ENCODE measurements at regions not wholly inside any gene's neighbourhood (a gene's known extent, or its start where the extent isn't known, plus 50 kb on each side); places are given as distances from the start of the nearest gene placed in this dataset.

DNA sequence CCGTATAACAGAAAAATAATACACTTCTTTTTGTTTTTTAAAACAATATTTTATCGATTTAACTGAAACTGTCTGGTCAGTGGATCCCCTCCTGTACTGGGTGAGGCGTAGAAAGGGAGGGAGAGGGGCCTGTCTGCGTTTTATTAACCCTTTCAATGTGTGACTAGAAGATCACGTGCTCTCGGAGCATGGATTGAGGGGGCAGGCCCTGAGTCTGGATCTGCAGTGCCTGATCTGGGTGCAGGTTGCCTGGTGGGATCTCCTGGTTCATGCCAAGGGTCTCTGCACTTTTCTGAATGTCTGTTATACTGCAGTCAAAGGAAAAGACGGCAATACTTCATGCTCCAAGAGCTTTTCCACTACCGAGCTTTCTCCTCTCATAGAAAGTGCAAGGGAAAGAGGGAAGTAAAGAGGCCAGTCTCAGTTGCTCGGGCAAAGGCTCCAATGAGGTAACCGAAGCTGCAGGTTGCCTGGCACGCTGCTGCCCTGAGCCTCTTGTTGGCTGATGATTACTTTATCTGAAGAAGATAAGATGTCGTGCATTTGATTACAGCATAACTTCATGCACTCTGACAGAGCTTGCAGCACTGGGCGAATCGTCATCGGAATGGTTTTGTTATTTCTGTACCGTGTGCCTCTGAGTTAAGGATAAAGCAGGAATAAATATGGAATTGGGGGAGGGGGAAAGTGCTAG is 167.5 kb upstream of the PMEPA1 start:
- in situ Hi-C loops (cut with HindIII; ENCODE audit: low sequenced_read_pairs) = no loop called here
- no peak overlapping the region for H3K4me3 ChIP-seq (ENCODE audit: low read depth, low read length)
- DNase-seq (ENCODE audit: low read depth, low spot score) = no peak
- TF ChIP-seq, protein P1, sequence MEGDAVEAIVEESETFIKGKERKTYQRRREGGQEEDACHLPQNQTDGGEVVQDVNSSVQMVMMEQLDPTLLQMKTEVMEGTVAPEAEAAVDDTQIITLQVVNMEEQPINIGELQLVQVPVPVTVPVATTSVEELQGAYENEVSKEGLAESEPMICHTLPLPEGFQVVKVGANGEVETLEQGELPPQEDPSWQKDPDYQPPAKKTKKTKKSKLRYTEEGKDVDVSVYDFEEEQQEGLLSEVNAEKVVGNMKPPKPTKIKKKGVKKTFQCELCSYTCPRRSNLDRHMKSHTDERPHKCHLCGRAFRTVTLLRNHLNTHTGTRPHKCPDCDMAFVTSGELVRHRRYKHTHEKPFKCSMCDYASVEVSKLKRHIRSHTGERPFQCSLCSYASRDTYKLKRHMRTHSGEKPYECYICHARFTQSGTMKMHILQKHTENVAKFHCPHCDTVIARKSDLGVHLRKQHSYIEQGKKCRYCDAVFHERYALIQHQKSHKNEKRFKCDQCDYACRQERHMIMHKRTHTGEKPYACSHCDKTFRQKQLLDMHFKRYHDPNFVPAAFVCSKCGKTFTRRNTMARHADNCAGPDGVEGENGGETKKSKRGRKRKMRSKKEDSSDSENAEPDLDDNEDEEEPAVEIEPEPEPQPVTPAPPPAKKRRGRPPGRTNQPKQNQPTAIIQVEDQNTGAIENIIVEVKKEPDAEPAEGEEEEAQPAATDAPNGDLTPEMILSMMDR (IDR thresholded peaks at IDR 0.05; ENCODE audit: low read depth, low read length) = no peak

DNA sequence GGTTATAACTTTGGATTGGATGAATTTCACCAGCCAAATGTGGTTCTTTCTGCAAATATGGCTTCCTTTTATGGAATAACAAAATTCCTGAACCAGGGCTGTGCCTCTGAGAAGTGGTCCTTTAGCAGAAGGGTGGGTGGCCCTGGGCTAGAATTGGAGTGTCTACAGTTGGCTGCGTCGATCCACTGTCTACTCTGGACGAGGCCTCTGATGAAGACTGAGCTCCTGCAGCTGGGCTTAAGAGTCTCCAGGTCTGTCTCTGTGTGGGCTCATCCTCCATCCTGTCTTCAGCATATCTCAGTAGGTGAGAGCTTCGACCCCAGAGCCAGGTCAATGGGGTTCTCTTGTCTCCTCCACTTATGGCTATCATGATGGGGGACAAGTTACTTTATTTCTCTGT is 166.3 kb upstream of the PMEPA1 start:
- in situ Hi-C loops (cut with HindIII; ENCODE audit: low sequenced_read_pairs) = no loop called here
- H3K4me3 ChIP-seq (ENCODE audit: low read depth, low read length) = no peak overlapping the region
- no peak for DNase-seq (ENCODE audit: low read depth, low spot score)
- TF ChIP-seq, protein P1 (IDR thresholded peaks at IDR 0.05; ENCODE audit: low read depth, low read length) = no peak

DNA sequence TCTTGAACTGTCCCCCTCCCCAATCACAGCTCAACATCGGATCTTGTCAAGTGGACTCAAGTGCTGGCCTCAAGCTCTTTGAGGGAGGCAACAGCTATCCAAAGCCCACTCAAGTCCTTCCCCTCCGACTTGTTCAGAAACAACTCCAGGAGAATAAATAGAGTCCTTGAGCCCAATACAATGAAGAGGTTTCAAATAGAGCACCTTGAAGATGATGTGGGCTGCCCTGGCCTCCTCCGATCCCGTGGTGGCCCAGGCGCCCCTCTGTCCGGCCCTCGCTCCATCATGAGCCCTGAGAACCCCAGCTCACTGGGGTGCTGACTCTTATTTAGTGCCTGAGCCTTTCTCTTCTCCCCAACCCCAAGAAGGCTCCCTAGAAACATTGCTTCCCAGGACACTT is 164.3 kb upstream of the PMEPA1 start:
- TF ChIP-seq, protein P1 (IDR thresholded peaks at IDR 0.05; ENCODE audit: low read depth, low read length) = no peak
- no peak overlapping the region for H3K4me3 ChIP-seq (ENCODE audit: low read depth, low read length)
- no peak for DNase-seq (ENCODE audit: low read depth, low spot score)
- in situ Hi-C loops (cut with HindIII; ENCODE audit: low sequenced_read_pairs) = no loop called here

DNA sequence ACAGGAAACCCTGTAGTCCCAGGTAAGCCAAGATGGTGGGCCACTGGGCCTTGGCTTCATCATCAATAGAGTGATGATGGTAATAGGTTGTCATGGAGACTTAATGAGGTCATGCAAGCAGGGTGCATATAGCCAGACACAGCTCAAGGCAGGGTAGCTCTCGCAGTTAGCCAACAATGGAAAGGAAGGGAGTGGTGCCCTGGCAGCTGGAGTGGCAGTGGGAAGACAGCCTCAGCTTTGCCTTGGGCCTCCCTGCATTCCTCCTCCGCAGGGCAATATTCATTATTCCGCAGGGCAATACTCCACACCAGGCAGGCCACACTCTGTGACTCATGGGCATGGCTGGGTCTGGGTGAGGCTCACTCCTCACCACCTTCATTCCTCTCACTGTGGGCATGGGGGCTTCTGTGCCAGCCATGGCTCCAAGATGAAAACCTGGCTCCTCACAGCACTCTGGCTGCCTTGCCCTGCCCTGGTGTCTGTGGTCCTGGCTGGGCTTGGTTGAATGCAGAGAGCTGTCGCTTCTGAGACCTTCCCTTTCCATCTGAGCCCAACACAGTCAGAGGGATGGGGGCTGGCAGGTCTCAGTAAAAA is 163.1 kb upstream of the PMEPA1 start:
- TF ChIP-seq, protein P1 (IDR thresholded peaks at IDR 0.05; ENCODE audit: low read depth, low read length) = no peak
- no peak overlapping the region for H3K4me3 ChIP-seq (ENCODE audit: low read depth, low read length)
- in situ Hi-C loops (cut with HindIII; ENCODE audit: low sequenced_read_pairs) = no loop called here
- DNase-seq (ENCODE audit: low read depth, low spot score) = no peak

DNA sequence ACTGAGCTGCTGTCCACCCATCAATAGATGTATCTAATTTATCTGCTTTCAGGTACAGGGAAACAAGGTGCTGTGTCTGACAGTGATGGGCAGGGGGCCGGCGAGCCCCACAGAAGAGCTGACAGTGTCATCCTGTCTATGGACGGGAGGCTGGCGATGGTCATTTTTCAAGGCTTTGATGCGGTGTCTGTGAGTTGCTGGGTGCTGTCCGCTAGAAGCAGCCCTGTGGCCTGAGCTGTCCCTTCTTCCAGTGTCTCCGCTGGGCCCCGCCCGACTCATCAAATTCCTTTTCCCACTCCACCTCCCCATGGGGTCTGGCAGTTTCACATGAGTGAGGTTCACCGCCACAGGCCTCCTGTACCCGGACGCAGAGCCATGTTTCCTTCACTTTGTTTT is 161.4 kb upstream of the PMEPA1 start:
- no peak overlapping the region for H3K4me3 ChIP-seq (ENCODE audit: low read depth, low read length)
- in situ Hi-C loops (cut with HindIII; ENCODE audit: low sequenced_read_pairs) = no loop called here
- no peak for DNase-seq (ENCODE audit: low read depth, low spot score)
- TF ChIP-seq, protein P1 (IDR thresholded peaks at IDR 0.05; ENCODE audit: low read depth, low read length) = no peak

DNA sequence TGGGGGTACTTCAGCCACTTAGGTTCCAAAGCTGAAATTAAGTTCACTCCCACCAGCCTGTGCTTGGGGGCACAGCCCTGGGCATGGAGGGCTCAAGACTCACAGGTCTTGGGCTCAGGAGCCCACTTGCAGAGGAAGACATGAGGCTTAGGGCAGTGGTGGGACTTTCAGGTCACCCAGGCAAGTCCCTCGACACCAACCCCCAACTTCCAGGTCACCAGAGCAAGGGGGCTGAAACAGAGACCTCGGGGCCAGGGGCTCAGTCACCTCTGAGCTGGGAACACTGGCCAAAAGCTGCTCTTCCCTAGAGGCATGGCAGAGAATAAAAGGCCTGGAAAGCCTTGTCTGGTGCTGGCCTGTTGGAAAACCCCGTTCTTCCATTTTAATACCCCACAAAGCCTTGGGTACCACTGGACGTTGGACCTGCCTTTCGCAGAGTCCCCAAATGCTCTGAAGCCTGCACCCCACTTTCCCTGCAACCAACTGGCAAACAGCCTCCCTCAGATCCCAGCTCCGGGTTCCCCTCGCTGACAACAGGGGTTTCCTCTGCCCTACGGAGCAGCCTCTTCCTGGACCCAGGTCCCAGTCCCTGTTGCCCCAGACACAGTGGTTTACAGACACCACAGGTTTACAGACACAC is 160.9 kb upstream of the PMEPA1 start:
- no peak for DNase-seq (ENCODE audit: low read depth, low spot score)
- in situ Hi-C loops (cut with HindIII; ENCODE audit: low sequenced_read_pairs) = no loop called here
- TF ChIP-seq, protein P1 (IDR thresholded peaks at IDR 0.05; ENCODE audit: low read depth, low read length) = no peak
- H3K4me3 ChIP-seq (ENCODE audit: low read depth, low read length) = no peak overlapping the region
